ENCODE measurements at regions not wholly inside any gene's neighbourhood (a gene's known extent, or its start where the extent isn't known, plus 50 kb on each side); places are given as distances from the start of the nearest gene placed in this dataset.

GRCh38 chr10:9294865-9295264, 1240.4 kb downstream of the GATA3 start:
- ChIA-PET POLR2A (no interaction called here), CTCF (interaction anchor here (1.6 kb wide), 1 partner anchor 17 kb away, joined by 4 read pairs; no protein-coding TSS in a partner anchor)
- no peak for DNase-seq (ENCODE audit: extremely low spot score)

GRCh38 chr10:9296190-9296589, 1241.7 kb downstream of the GATA3 start:
- DNase-seq (ENCODE audit: extremely low spot score), result no peak
- CTCF ChIA-PET, result interaction anchor here (1.6 kb wide), 1 partner anchor 16 kb away, joined by 4 read pairs; no protein-coding TSS in a partner anchor
- POLR2A ChIA-PET, result no interaction called here
- TF ChIP-seq CTCF (IDR thresholded peaks at IDR 0.05; ENCODE audit: control extremely low read depth, extremely low read depth, low read depth, missing control alignments), result no peak

More at GRCh38 chr10:9294865-9295264, 1240.4 kb downstream of the GATA3 start:
- TF ChIP-seq CTCF (IDR thresholded peaks at IDR 0.05; ENCODE audit: control extremely low read depth, extremely low read depth, low read depth, missing control alignments), result no peak

GRCh38 chr10:9297580-9297979, 1243.1 kb downstream of the GATA3 start:
- POLR2A ChIA-PET, result no interaction called here
- CTCF ChIA-PET, result no interaction called here
- TF ChIP-seq CTCF (IDR thresholded peaks at IDR 0.05; ENCODE audit: control extremely low read depth, extremely low read depth, low read depth, missing control alignments), result no peak

GRCh38 chr10:9299966-9300365, 1245.5 kb downstream of the GATA3 start:
- CTCF ChIA-PET, result interaction anchor here (1.0 kb wide), 1 partner anchor 1774 kb away, joined by 4 read pairs; no protein-coding TSS in a partner anchor
- no peak for TF ChIP-seq CTCF (IDR thresholded peaks at IDR 0.05; ENCODE audit: control extremely low read depth, extremely low read depth, low read depth, missing control alignments)
- DNase-seq (ENCODE audit: extremely low spot score), result no peak
- POLR2A ChIA-PET, result no interaction called here

More at GRCh38 chr10:9297580-9297979, 1243.1 kb downstream of the GATA3 start:
- DNase-seq (ENCODE audit: extremely low spot score), result no peak

GRCh38 chr10:9301148-9301547, 1246.7 kb downstream of the GATA3 start:
- no peak for DNase-seq (ENCODE audit: extremely low spot score)
- ChIA-PET CTCF (interaction anchor here (2.3 to 3.6 kb wide), 2 partner anchors 13 to 1776 kb away, joined by 7 to 15 read pairs; no protein-coding TSS in a partner anchor), POLR2A (no interaction called here)
- no peak for TF ChIP-seq CTCF (IDR thresholded peaks at IDR 0.05; ENCODE audit: control extremely low read depth, extremely low read depth, low read depth, missing control alignments)

GRCh38 chr10:9301554-9301953, 1247.1 kb downstream of the GATA3 start:
- DNase-seq (ENCODE audit: extremely low spot score), result no peak
- CTCF ChIA-PET, result interaction anchor here (2.3 to 3.6 kb wide), 2 partner anchors 13 to 1777 kb away, joined by 7 to 15 read pairs; no protein-coding TSS in a partner anchor
- TF ChIP-seq CTCF (IDR thresholded peaks at IDR 0.05; ENCODE audit: control extremely low read depth, extremely low read depth, low read depth, missing control alignments), result no peak
- POLR2A ChIA-PET, result no interaction called here
